Neural cell (in vitro differentiated cells): ENCODE measurements at regions not wholly inside any gene's neighbourhood (a gene's known extent, or its start where the extent isn't known, plus 50 kb on each side); places are given as distances from the start of the nearest gene placed in this dataset.

Experiments
- H2AFZ ChIP-seq: fragments of 200-600, 300-800 bp; sonication (generic), shearing (Covaris generic); 2 replicates; pipeline ENCODE4 v1.6.0; 2014; ENCODE audit warnings: low read depth, mild to moderate bottlenecking, antibody characterized with exemption, low read length, moderate library complexity
- H3F3A ChIP-seq: fragments of 200-600 bp; shearing (Covaris generic); 2 replicates; pipeline ENCODE4 v1.6.1; 2016; ENCODE audit warnings: mild to moderate bottlenecking, moderate library complexity, mixed read lengths, antibody characterized with exemption, low read length; ENCODE audit not compliant: insufficient read depth, poor library complexity, severe bottlenecking
- H3K27ac ChIP-seq: fragments of 200-600, 300-800 bp; sonication (generic), shearing (Covaris generic); 2 replicates; pipeline ENCODE4 v1.5.1; 2014; ENCODE audit warnings: mild to moderate bottlenecking, low read length, moderate library complexity
- H3K27me3 ChIP-seq: fragments of 300-800, 200-600 bp; sonication (generic), shearing (Covaris generic); 2 replicates; pipeline ENCODE4 v1.6.0; 2014; ENCODE audit warnings: mild to moderate bottlenecking, low read depth, low read length, moderate library complexity; ENCODE audit not compliant: insufficient read depth
- H3K36me3 ChIP-seq: fragments of 300-800, 200-600 bp; sonication (generic), shearing (Covaris generic); 2 replicates; pipeline ENCODE4 v1.5.1; 2014; ENCODE audit warnings: mild to moderate bottlenecking, antibody characterized with exemption, low read length, moderate library complexity; ENCODE audit not compliant: insufficient read depth
- H3K4me2 ChIP-seq: fragments of 300-800, 200-600 bp; sonication (generic), shearing (Covaris generic); 2 replicates; pipeline ENCODE4 v1.6.0; 2014; ENCODE audit warnings: mild to moderate bottlenecking, low read length
- H3K4me3 ChIP-seq: fragments of 300-800, 200-600 bp; sonication (generic), shearing (Covaris generic); 2 replicates; pipeline ENCODE4 v1.5.1; 2014; ENCODE audit warnings: mild to moderate bottlenecking, low read length, moderate library complexity
- H3K79me2 ChIP-seq: fragments of 200-600 bp; shearing (Covaris generic); replicated peaks from 2 replicates; pipeline ENCODE4 v1.6.0; 2014; ENCODE audit warnings: mild to moderate bottlenecking, low read length, moderate library complexity; ENCODE audit not compliant: insufficient read depth
- H3K9ac ChIP-seq: fragments of 300-800, 200-600 bp; sonication (generic), shearing (Covaris generic); 2 replicates; pipeline ENCODE4 v1.6.1; 2016; ENCODE audit warnings: mild to moderate bottlenecking, low read length, mixed read lengths
- H3K9me2 ChIP-seq: fragments of 200-600 bp; shearing (Covaris generic); 2 replicates; pipeline ENCODE4 v1.6.1; 2016; ENCODE audit warnings: mild to moderate bottlenecking, low read length, mixed read lengths; ENCODE audit not compliant: insufficient read depth
- H3K9me3 ChIP-seq: fragments of 200-600, 300-800 bp; sonication (generic), shearing (Covaris generic); 2 replicates; pipeline ENCODE4 v1.6.1; 2016; ENCODE audit warnings: mild to moderate bottlenecking, mixed run types, low read length, moderate library complexity, mixed read lengths
- H4K20me1 ChIP-seq: fragments of 200-600 bp; shearing (Covaris generic); 2 replicates; pipeline ENCODE4 v1.6.1; 2016; ENCODE audit warnings: mild to moderate bottlenecking, mixed run types; ENCODE audit not compliant: insufficient read depth
- CTCF ChIP-seq: fragments of 450-650 bp; IDR thresholded peaks from 2 replicates; pipeline ENCODE4 v1.5.1; 2014; ENCODE audit warnings: antibody characterized with exemption, mild to moderate bottlenecking, moderate library complexity; ENCODE audit not compliant: poor library complexity, severe bottlenecking
- EP300 ChIP-seq: fragments of 450-650 bp; conservative IDR thresholded peaks from 2 replicates; pipeline ENCODE4 v1.6.1; 2014; ENCODE audit warnings: antibody characterized with exemption, mild to moderate bottlenecking, moderate library complexity; ENCODE audit not compliant: poor library complexity, severe bottlenecking
- EZH2 ChIP-seq: fragments of 200-600, 300-800 bp; shearing (Covaris generic), sonication (generic); IDR thresholded peaks from 2 replicates; pipeline ENCODE4 v1.6.1; 2014; ENCODE audit warnings: antibody characterized with exemption, low read length, borderline replicate concordance, mild to moderate bottlenecking; ENCODE audit not compliant: insufficient read depth, poor library complexity, severe bottlenecking
- MXI1 ChIP-seq: fragments of 450-650 bp; conservative IDR thresholded peaks from 2 replicates; pipeline ENCODE4 v1.6.1; 2014; ENCODE audit warnings: antibody characterized with exemption, mild to moderate bottlenecking; ENCODE audit not compliant: poor library complexity, severe bottlenecking
- POLR2AphosphoS5 ChIP-seq: IDR thresholded peaks from 2 replicates; pipeline ENCODE4 v1.6.1; 2012
- RAD21 ChIP-seq: fragments of 450-650 bp; conservative IDR thresholded peaks from 2 replicates; pipeline ENCODE4 v1.6.1; 2014; ENCODE audit warnings: antibody characterized with exemption, mild to moderate bottlenecking, moderate library complexity
- SMC3 ChIP-seq: fragments of 450-650 bp; conservative IDR thresholded peaks from 2 replicates; pipeline ENCODE4 v1.6.1; 2014; ENCODE audit warnings: antibody characterized with exemption, mild to moderate bottlenecking, moderate library complexity; ENCODE audit not compliant: poor library complexity
- TAF1 ChIP-seq: IDR thresholded peaks from 2 replicates; pipeline ENCODE4 v1.6.1; 2012; ENCODE audit warnings: low read depth
- TF ChIP-seq, protein P1 (sequence below): IDR thresholded peaks from 2 replicates; pipeline ENCODE4 v1.6.1; 2012; ENCODE audit warnings: borderline replicate concordance

DNA sequence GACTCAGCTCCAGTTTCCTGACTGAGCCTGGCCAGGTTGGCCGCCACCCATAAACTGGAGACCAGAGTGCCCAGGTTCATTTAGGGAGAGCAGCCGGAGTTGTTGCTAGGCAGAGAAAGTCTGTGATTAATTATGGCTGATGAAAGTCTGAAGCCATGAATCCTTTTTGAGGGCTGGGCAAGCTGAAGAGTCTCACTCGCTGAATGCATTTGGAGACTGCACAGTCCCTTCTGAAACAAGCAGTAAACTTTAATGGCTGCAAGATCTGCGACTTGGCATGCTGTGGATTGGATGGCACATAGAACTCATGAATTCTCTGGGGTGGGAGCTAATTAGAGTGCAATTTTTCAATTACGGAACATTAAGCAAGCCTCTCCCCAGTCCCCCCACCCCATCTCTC is 282.1 kb downstream of the RPLP1 start:
- Histone ChIP-seq H3K9ac (no peak overlapping the region), H3K27ac (no peak overlapping the region), H3K27me3 (no peaks in the 10 kb centered on the region), H3K79me2 (no peaks in the 10 kb centered on the region), H3K9me3 (no peaks in the 10 kb centered on the region), H3K4me3 (no peak overlapping the region), H3K9me2 (no peaks in the 10 kb centered on the region), H3K36me3 (no peaks in the 10 kb centered on the region), H3F3A (no peaks in the 10 kb centered on the region), H3K4me2 (no peak overlapping the region), H4K20me1 (no peaks in the 10 kb centered on the region), H2AFZ (no peak overlapping the region)
- TF ChIP-seq, protein P1, sequence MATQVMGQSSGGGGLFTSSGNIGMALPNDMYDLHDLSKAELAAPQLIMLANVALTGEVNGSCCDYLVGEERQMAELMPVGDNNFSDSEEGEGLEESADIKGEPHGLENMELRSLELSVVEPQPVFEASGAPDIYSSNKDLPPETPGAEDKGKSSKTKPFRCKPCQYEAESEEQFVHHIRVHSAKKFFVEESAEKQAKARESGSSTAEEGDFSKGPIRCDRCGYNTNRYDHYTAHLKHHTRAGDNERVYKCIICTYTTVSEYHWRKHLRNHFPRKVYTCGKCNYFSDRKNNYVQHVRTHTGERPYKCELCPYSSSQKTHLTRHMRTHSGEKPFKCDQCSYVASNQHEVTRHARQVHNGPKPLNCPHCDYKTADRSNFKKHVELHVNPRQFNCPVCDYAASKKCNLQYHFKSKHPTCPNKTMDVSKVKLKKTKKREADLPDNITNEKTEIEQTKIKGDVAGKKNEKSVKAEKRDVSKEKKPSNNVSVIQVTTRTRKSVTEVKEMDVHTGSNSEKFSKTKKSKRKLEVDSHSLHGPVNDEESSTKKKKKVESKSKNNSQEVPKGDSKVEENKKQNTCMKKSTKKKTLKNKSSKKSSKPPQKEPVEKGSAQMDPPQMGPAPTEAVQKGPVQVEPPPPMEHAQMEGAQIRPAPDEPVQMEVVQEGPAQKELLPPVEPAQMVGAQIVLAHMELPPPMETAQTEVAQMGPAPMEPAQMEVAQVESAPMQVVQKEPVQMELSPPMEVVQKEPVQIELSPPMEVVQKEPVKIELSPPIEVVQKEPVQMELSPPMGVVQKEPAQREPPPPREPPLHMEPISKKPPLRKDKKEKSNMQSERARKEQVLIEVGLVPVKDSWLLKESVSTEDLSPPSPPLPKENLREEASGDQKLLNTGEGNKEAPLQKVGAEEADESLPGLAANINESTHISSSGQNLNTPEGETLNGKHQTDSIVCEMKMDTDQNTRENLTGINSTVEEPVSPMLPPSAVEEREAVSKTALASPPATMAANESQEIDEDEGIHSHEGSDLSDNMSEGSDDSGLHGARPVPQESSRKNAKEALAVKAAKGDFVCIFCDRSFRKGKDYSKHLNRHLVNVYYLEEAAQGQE: no peak
- TF ChIP-seq EZH2: no peak
- no peak for TF ChIP-seq EP300
- no peak for TF ChIP-seq TAF1
- no peak for TF ChIP-seq POLR2AphosphoS5
- TF ChIP-seq SMC3: no peak
- TF ChIP-seq RAD21: no peak
- TF ChIP-seq CTCF: no peak
- TF ChIP-seq MXI1: no peak

- TF ChIP-seq POLR2AphosphoS5 (no peak), EP300 (peak; percentile 76), RAD21 (peak; percentile 12), TAF1 (no peak), CTCF (no peak)
- TF ChIP-seq, protein P1: peak; percentile 39
- no peaks in the 10 kb centered on the region for H3K79me2 ChIP-seq
- H3K9ac ChIP-seq: no peak overlapping the region
- no peaks in the 10 kb centered on the region for H3K9me2 ChIP-seq
- no peak overlapping the region for H3K4me3 ChIP-seq
- no peak overlapping the region for H2AFZ ChIP-seq
- no peak overlapping the region for H3K27ac ChIP-seq
- H3K4me2 ChIP-seq: no peak overlapping the region
- no peaks in the 10 kb centered on the region for H4K20me1 ChIP-seq
- H3F3A ChIP-seq: no peaks in the 10 kb centered on the region
- H3K36me3 ChIP-seq: no peaks in the 10 kb centered on the region
- H3K27me3 ChIP-seq: no peaks in the 10 kb centered on the region
- no peaks in the 10 kb centered on the region for H3K9me3 ChIP-seq
Observed at GRCh38 chr15:69735121-69735520, 282.5 kb downstream of the RPLP1 start.
